ENCODE measurements at regions not wholly inside any gene's neighbourhood (a gene's known extent, or its start where the extent isn't known, plus 50 kb on each side); places are given as distances from the start of the nearest gene placed in this dataset.

DNA sequence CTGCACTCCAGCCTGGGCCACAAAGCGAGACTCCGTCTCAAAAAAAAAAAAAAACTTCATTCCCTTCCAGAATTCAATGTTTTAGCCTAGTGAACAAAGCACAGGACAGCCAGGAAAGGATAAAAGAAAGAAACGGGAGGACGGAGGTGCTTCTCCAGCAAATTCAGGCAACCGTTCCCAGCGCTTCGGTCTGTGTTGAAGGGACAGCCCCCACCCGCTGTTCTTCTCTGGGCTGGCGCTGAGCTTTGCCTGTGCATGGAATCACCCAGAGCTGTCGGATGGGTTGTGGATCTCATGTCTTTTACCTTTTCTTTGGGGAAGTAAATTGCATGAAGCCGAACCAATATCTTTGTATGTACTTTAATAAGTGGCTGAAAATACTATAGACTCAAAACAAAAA, 248.4 kb upstream of the IRX2 start (continued):
- TF ChIP-seq GTF2F1 (IDR thresholded peaks at IDR 0.05; ENCODE audit: borderline replicate concordance, low read depth, low read length) (no peak), SP4 (IDR thresholded peaks at IDR 0.05; ENCODE audit: low read length) (no peak), KDM5A (IDR thresholded peaks at IDR 0.05; ENCODE audit: low read length) (no peak), POLR2A (IDR thresholded peaks at IDR 0.05; ENCODE audit: control extremely low read depth in 1 of 2, low read depth in 2 of 2, low read length in 2 of 2) (no peak), TEAD4 (IDR thresholded peaks at IDR 0.05; ENCODE audit: low read depth, low read length) (no peak)
